H1 (cell line): ENCODE measurements at regions not wholly inside any gene's neighbourhood (a gene's known extent, or its start where the extent isn't known, plus 50 kb on each side); places are given as distances from the start of the nearest gene placed in this dataset.

Experiments used
- EZH2 ChIP-seq: fragments of 200-600 bp; sonication (generic); IDR thresholded peaks from 2 replicates; pipeline ENCODE4 v1.7.1; 2012; ENCODE audit warnings: low read depth, mild to moderate bottlenecking, moderate library complexity, low read length, inconsistent platforms; ENCODE audit not compliant: severe bottlenecking
- RXRA ChIP-seq: IDR thresholded peaks from 2 replicates; pipeline ENCODE4 v1.6.1; 2011; ENCODE audit warnings: low read depth, mild to moderate bottlenecking, low read length, moderate library complexity; ENCODE audit not compliant: insufficient read depth

- no peak for TF ChIP-seq RXRA
- TF ChIP-seq EZH2, result no peak
These were observed 70.5 kb upstream of the ABI1 start for GRCh38 chr10:26931223-26931622.
